HG03108 (cell line): ENCODE measurements at regions not wholly inside any gene's neighbourhood (a gene's known extent, or its start where the extent isn't known, plus 50 kb on each side); places are given as distances from the start of the nearest gene placed in this dataset.

Experiments used
- ATAC-seq: cut with Tn5 transposase; IDR thresholded peaks from one replicate; pipeline ENCODE4 v1.9.1; 2021; ENCODE audit warnings: moderate library complexity; ENCODE audit not compliant: unreplicated experiment

DNA sequence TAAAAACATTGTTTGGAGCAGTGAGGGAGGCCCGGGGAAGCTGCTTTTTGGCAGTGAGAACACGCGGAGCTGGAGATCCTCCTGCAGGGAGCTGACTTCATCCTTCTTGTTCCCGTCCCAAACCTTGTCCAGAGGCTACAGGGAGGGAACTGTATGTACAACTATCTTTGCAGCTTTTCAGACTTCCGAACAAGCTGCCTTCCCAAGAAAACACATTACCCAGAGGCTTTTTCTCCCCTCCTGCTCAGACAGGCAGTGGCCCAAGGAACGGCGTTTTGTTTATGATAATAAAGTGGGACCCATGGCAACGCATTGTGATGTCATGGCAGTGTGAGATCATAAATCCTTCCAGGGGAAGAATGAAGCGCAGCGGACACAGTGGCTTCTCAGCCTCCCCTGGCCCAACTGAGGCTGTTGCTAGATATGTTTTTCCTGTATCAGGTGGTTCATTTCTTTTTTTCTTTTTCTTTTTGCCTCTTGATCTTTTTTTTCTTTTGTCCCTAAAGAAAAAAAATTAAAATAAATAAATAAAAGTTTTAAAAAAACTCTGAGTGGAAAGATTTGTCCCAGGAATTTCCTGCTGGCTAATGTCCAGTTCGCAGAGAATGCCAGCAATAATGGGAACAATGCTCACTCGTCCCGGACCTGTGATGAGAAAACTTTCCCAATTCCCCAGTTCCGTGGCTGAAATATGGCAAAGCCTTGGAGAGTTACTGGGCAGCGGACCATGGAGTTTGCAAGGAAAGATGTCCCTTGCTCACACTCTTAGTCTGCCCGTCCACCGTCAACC, 103.4 kb upstream of the MAP1LC3B2 start:
- ATAC-seq, result no peak

DNA sequence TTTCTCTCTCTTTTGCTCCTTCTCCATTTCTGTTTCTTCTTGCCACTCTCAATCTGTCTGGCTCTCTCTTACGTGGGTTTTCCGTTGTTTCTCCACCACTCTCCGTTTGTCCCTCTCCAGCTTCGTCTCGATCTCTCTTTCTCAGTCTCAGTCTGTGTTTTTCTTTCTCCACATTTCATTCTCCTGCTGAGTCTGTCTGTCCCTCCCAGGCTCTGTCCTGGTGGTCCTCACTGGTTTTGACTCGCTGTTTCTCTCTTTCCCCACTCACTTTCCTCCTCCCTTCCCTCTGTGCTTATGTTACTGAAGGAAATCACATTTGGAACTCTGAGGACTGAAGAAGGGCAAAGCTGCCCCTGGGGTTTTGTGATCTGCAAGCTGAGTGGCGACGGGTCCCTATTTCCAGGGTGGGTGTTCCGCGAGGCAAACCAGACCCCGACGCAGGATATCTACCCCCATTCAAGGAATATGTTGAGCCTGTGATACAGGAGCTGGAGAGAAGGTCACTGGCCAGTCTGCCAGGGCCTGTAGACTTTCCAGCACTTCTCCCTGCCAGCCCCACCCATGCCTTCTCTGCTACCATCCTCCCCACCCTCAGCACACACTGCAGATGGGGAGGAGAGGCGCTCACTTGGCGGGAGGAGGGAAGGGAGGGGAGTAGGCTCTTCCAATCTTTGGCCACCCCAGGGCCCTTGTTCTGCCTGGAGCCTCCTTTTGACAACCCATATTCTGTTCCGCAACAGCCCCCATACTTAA, 102.7 kb upstream of the MAP1LC3B2 start:
- ATAC-seq, result no peak

DNA sequence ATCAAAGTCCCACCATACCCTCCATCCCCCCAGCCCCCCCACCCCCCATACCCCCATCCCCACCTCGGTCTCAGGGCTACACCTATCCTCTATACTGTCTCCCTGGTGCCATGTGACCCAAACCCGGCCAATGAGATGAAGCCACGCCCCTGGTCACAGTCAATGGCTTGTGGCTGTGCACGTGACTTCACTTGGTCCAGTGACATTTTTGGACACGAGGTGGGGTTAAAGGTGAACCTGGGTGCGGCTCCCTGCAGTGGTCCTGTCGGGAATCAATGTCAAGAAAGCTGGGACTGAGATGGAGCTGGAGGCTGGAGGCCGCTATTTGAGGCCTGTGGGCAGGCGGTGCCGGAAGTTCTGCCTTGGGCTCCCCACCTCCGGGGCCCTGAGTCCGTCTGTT, 100.7 kb upstream of the MAP1LC3B2 start:
- ATAC-seq, result no peak

DNA sequence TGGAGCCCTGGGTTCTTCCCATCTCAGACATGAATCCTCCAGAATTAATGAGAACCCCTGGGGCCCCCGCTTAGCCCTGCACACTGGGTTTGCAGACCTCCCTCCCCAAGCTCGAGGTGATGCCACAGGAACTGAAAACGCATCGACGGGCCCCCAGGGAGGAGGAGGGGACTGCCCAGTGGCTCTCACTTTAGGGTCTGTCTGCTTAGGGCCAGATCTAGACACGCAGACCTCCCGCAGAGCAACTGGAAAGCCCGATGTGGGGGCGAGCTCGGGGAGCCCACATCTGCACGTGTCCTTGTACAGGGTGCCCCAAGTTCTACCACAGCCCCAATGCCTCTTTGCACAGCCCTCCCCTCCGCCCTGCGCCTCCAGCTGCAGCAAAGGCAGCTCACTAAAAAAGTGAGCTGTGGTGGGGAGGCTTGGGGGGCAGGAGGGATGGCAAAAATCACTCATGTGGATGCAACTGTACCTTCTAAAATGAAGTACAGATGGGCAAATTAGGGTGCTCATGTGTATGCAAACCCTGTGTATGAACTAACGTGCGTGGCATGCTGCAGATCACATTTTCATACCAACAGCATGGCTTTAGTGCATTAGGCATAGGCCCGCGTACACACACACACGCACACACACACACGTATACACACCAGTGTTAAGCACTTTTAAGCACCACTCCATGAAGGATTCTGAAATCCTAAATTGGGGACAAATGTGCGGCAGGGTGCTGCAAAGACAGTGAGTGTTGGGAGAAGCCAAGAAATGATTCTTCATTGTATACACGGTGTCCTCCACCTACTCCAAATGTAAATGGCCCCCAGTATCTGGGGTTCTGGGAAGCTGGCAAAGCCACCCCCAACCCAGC, 99.9 kb upstream of the MAP1LC3B2 start:
- no peak for ATAC-seq

DNA sequence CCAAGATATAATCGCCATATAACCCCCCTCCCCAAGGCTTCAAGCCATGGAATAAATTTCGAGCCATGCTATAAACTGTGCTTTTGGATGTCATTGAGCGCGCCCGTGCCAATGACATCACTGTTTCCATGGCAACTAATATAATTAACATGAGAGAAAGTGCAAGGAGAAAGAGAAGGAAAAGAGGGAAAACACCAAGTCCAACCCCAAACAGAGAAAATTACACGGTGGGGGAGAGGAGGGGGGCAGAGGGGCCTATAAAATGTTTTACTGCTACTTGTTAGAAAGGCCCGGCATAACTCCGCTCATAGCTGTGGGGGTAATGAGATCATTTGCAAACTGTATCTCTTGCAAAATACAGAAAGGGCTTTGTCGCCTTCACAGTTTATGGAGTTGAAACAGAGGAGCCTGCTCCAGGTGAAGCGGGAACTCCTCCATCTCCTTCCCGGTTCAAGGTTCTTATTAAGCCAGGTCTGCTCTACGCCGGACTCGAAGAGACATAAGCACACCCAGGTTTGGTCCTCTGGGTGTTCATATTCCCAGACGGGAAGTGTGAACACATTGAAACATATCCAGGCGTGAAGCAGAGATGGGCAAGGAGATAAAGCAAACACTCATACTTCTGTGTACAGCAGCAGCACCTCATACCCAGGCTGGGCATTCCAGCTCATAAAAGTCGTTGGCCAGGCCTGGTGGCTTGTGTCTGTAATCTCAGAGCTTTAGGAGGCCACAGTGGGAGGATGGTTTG, 99.1 kb upstream of the MAP1LC3B2 start:
- ATAC-seq, result no peak

DNA sequence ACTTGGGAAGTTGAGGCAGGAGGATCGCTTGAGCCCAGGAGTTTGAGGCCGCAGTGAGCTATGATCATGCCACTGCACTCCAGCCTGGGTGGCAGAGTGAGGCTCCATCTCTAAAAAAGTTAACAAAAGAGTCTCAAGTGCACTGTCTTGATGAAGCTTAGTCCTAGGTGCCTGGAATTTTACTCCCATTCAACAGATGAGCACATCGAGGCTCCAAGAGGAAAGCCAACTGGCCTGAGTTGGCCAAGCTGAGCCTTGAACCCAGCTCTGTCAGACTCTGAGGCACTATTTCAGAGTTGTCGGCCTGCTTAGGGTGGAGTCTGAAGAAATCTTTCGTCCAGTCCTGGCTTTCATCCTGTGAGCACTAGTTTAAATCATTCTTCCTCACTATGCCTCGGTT, 98.1 kb upstream of the MAP1LC3B2 start:
- no peak for ATAC-seq

DNA sequence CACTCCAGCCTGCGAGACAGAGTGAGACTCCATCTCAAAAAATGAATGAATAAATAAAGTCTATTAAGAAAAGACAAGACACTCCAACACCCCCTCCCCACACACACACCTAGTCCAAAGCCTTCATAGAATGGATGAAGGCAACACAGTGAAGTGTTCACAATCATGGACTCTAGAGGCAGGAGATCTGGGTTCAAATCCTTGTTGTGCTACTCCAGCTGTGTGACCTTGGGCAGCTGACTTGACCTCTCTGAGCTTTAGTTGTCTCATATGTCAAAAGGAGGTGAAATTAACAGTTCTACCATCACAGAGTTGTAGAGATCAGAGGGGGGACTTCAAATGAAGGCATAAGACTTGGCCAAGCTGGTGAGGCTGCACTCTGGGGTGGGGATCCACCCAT, 95.8 kb upstream of the MAP1LC3B2 start:
- ATAC-seq, result no peak

DNA sequence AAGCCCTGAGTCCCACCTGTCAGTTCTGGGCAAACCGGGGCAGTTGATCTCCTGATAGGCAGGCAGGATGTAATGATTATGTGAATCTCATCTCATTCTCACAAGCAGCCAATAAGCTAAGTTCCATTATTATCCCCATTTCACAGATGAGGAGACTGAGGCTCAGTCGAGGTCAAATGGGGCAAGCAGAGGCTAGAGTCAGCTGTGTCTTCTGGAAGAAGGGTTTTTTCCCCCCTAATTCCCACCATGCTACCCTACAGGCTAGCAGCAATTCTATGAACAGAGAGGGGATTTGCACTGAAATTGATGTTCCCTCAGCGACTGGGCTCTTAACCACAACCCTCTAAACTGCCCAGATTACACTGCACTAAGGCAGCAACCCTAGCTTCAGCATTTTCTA, 93.8 kb upstream of the MAP1LC3B2 start:
- ATAC-seq, result no peak

DNA sequence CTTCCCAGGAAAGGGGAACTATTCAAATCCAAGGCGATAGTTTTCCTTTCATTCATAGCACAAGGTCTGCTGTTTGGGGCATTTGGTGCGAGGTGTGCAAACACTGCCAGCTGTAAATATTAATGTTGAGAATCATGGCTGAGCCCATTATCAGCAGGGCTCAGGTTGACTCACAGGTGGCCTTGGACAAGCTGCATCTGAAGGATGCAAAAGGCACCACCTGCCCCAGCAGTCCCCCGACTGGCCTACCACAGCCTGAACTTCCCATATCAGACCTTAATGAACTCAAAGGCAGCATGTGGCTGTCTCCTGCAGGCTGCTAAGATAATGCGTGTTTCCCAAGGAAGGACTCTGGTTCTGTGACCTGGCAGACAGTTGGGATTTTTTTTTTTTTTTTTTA, 93.3 kb upstream of the MAP1LC3B2 start:
- ATAC-seq, result no peak

DNA sequence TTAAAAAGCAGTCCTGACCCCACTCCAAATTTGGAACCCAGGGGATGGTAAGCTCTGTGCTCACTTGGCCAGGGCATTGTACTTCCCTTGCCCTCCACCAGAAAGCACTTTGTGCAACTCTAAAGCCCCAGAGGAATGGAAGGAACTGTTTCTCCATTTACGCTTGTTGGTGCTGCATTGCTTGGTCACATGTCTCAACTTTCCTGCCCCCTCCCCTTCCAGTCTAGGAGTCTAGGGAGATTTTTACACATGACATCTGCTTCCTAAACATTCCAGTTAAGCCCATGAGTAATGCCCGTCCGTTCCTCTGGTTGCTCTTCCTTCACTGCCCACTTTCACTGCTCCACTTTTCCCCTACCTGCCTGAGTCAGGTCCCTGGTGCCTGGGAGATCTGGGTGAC, 92.6 kb upstream of the MAP1LC3B2 start:
- no peak for ATAC-seq

DNA sequence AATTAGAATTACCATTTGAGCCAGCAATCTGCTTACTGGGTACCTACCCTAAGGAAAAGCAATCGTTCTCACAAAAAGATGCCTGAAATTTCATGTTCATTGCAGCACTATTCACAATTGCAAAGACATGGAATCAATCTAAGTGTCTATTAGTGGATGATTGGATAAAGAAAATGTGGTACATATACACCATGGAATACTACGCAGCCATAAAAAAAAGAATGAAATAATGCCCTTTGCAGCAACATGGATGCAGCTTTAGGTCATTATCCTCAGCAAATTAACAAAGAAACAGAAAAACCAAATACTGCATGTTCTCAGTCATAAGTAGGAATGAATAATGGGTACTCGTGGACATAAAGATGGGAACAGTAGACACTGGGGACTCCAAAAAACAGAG, 89.8 kb upstream of the MAP1LC3B2 start:
- no peak for ATAC-seq

DNA sequence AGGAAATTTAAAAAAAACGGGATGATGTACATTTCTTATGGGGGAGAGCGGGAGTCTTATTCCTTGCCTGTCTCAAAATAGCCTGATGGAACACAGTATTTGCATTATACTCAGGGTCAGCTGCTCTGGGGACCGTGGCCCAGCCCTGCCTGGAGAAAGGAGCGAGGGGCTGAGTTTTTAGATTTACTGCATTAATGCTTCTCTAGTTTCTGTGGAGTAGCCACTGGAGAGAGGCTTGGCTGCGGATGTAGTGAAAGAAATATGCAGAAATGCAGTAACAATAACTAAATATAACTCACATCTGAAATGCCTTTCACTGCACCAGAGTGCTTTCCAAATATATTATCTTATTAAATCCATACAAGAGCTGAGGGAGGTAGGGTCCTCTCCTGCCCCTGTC, 87.6 kb upstream of the MAP1LC3B2 start:
- no peak for ATAC-seq

DNA sequence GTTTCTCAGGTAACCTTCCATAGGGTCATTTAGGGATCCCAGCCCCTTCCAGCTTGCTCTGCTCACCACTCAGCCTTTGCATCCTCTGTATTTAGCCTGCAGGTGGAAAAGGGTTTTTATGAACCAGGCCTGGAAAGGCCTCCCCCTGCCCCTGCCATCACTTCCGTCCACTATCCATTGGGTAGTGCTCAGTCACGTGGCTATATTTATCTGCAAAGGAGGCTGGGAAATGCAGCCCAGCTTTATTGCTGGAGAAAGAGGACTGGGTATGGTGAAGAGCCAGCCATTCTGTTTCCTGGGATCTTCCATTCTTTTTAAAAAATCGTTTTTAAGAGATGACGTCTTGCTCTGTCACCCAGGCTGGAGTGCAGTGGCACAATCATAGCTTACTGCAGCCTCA, 87.0 kb upstream of the MAP1LC3B2 start:
- no peak for ATAC-seq

DNA sequence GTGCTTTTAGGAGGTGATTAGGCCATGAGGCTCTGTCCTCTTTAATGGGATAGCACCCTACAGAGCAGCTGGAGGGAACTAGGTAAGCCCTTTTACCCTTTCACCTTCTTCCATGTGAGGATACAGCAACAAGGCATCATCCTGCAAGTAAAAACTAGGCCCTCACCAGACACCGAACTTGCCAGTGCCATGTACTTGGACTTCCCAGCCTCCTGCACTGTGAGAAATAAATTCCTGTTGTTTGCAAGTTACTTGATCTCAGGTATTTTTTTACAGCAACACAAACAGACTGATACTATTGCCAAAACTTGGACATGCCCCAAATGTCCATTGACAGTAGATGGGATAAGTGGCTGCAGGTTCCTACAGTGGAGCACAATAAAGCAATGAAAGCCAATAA, 85.8 kb upstream of the MAP1LC3B2 start:
- no peak for ATAC-seq

DNA sequence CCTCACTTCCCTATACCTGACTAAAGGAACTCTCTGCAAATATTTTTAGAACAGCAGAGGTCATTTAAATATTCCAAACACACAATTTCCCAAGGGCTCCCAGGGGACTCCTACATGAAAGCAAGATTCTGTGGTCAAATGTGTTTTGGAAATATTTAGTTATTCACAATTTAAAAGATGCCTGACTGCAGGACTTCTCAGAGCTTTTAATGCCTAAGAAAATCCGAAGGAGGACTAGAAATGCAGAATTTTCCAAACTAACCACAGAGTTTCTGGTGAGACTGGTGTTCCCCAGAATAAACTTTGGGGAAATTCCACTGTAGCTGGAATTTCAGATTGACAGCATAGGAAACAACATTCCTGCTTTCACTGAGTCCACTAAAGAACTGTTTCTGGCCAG, 84.8 kb upstream of the MAP1LC3B2 start:
- ATAC-seq, result no peak

DNA sequence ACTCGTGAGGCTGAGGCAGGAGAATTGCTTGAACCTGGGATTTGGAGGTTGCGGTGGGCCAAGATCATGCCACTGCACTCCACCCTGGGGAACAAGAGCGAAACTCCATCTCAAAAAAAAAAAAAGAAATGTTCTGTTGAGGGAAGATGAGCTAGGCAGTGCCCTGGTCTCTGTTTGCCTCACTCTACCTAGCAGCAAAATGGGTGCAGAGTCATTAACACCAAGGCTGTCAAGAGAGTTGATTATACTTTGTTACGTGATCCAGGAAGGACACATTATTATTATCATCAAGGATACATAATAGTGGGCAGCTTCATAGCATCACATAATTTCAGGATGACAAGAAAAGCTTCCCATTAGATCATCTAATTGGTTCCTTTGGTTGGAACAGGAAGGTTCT, 84.3 kb upstream of the MAP1LC3B2 start:
- ATAC-seq, result no peak

DNA sequence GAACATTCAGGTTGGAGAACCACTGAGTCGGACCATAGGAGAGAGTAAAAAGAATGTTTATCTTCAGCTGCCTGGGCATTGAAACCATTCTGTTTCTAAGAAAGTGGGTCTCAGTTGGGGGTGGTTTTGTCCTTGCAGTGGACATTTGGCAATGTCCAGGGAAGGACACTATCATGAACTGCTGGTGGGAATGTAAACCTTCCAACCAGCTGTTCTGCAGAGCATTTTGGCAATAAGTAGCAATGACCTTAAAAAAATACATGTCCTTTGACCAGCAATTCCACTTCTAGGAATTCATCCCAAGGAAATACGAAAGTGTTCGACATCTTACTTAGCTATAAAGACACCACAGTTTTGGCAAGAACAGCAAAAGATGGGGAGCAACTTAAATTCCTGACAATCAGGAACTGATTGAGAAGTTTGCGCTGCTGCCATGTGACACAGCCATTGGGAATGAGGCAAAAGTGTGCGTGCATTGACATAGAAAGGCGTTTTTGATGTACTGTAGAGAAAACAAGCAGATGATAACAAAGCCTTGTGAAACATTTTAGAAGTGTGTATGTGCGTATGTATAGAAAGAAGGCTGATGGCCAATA, 82.9 kb upstream of the MAP1LC3B2 start:
- ATAC-seq, result no peak

DNA sequence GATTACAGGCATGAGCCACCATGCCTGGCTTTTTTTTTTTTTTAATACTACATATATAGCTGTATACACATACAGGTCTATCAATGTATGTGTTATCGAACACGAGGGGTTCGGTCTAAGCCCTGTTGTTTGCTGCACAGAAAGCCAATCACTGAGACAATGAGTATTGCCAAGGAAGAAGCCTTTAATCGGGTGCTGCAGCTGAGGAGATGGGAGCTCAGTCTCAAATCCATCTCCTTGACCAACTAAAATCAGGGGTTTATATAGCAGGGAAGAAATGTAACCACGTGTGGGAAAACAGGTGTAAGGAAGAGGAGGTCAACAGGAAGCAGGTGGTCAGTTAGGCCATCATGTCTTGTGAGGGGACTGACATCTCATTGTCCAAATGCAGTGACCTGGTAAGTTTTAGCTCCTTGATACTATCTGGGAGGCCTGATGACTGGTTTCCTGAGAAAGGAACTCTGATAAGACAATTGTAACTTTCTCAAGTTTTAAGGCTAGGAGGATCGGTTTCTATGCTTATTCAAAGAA, 80.9 kb upstream of the MAP1LC3B2 start:
- no peak for ATAC-seq

DNA sequence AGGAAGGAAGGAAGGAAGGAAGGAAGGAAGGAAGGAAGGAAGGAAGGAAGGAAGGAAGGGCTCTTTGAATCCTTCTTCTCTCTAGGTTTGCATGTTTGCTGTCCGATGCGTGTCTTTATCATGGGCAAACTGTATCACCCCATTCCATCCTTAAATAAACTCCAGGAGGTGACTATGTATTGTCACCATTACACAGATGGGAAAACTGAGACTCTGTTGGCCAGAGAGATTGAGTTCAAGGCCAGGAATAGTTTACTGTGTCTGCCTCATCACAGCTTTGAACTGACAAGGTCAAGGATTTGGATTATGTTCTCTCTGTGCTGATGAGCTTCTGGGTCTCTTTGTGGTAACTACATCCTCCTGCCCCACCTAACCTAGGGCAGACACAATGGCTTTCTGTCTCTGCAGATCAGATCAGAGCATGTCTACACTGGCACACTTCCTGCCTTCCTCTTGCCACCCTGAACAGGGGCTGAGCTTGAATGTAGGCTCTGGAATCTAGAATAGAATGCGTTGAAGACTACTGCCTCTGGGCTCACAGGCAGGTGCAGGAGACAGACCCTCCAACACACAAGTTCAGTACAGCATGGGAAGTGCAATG, 78.9 kb upstream of the MAP1LC3B2 start:
- ATAC-seq, result no peak

DNA sequence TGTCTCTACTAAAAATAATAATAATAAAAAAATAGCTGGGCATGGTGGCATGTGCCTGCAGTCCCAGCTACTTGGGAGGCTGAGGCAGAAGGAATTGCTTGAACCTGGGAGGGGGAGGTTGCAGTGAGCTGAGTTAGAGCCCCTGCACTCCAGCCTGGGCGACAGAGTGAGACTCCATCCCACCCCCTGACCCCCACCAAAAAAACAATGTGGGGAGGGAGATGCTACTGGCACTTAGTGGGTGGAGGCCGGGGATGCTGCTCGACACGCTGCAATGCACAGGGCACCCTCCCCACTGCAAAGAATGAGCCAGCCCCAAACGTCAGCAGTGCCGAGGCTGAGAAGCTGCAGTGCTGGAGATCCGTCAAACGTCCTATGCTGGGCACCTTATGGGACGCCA, 77.5 kb upstream of the MAP1LC3B2 start:
- ATAC-seq, result no peak
